K562 (cell line): ENCODE measurements at regions not wholly inside any gene's neighbourhood (a gene's known extent, or its start where the extent isn't known, plus 50 kb on each side); places are given as distances from the start of the nearest gene placed in this dataset.

ENCODE experiments used
- ATAC-seq: fragments of 200-7000 bp; cut with Tn5 transposase; 3 replicates; pipeline ENCODE4 v1.9.1; 2020; ENCODE audit warnings: moderate library complexity
- BruUV-seq: library from RNA; stranded (reverse); fragments of 400-500 nt; replicated peaks from 2 replicates; lab custom pipeline; 2021; lab: Mats Ljungman, UMichigan
- CTCF ChIA-PET: fragments of 300-600 bp; formaldehyde crosslinking; extraction: SDS; loops from one replicate; lab custom pipeline; 2021; ENCODE audit warnings: low intra/inter-chr PET ratio; lab: Yijun Ruan, JAX
- POLR2A ChIA-PET: fragments of 300-600, 350-650 bp; sonication (Branson Sonifier 250); formaldehyde crosslinking; extraction: SDS; loops from one replicate; lab custom pipeline; 2021; ENCODE audit warnings: antibody characterized with exemption, inconsistent platforms; lab: Yijun Ruan, JAX
- DNase-seq, 4 experiments: peaks; one replicate each; pipeline versions ENCODE4 v3.0.0 to v3.0.0-alpha.2; 2011 to 2018; ENCODE audit warnings: low spot score in 3 of 4, mixed read lengths in 3 of 4; ENCODE audit errors: extremely low read depth in 1 of 4
- FAIRE-seq: peaks from 2 replicates; lab custom pipeline; 2011; peaks lifted over from hg19 to GRCh38; lab: Jason Lieb, UNC
- H2AFZ ChIP-seq: 2 replicates; pipeline ENCODE4 v1.6.0; 2011; ENCODE audit warnings: low read depth, low read length, control low read depth, inconsistent platforms
- H3K27ac ChIP-seq: fragments of 200-600 bp; 3 replicates; pipeline ENCODE4 v1.8.0; 2011; ENCODE audit warnings: low read depth, mild to moderate bottlenecking, control low read depth, inconsistent platforms, low read length, moderate library complexity, mixed read lengths; ENCODE audit errors: extremely low read depth
- H3K27me3 ChIP-seq, 2 experiments: fragments of 300-600 bp in 1 of 2; 2 replicates in 1 of 2; 3 replicates in 1 of 2; pipeline versions ENCODE4 v1.6.0 to v1.8.0; 2011; ENCODE audit warnings: inconsistent platforms in 2 of 2, low read length in 2 of 2, mild to moderate bottlenecking in 1 of 2, mixed read lengths in 1 of 2, moderate library complexity in 1 of 2; ENCODE audit not compliant: control insufficient read depth in 2 of 2, insufficient read depth in 2 of 2
- H3K36me3 ChIP-seq: fragments of 300-600 bp; 3 replicates; pipeline ENCODE4 v1.8.0; 2011; ENCODE audit warnings: mild to moderate bottlenecking, low read length, inconsistent platforms; ENCODE audit not compliant: control insufficient read depth, insufficient read depth
- H3K4me1 ChIP-seq, 2 experiments: fragments of 200-600 bp in 1 of 2; replicated peaks in 1 of 2; 2 replicates in 1 of 2; 3 replicates in 1 of 2; pipeline versions ENCODE4 v1.5.1 to v1.8.0; 2011; ENCODE audit warnings: inconsistent platforms in 2 of 2, low read length in 2 of 2, mild to moderate bottlenecking in 1 of 2, mixed read lengths in 1 of 2, moderate library complexity in 1 of 2; ENCODE audit not compliant: control insufficient read depth in 2 of 2, insufficient read depth in 2 of 2
- H3K4me2 ChIP-seq: 2 replicates; pipeline ENCODE4 v1.6.1; 2011; ENCODE audit warnings: low read length, control low read depth, inconsistent platforms, mixed read lengths; ENCODE audit not compliant: insufficient read depth
- H3K4me3 ChIP-seq: fragments of 200-600 bp; sonication (generic), shearing (Covaris generic); 2 replicates; pipeline ENCODE4 v1.5.1; 2016; ENCODE audit warnings: control low read depth, inconsistent platforms
- H3K79me2 ChIP-seq: fragments of 200-600 bp; 3 replicates; pipeline ENCODE4 v1.8.0; 2011; ENCODE audit warnings: low read length, inconsistent platforms; ENCODE audit not compliant: control insufficient read depth, insufficient read depth
- H3K9ac ChIP-seq, 2 experiments: 2 replicates each; pipeline versions ENCODE4 v1.6.0 to v1.6.1; 2011; ENCODE audit warnings: low read depth in 2 of 2, low read length in 2 of 2, control low read depth in 1 of 2, inconsistent platforms in 1 of 2, mild to moderate bottlenecking in 1 of 2, mixed read lengths in 1 of 2; ENCODE audit not compliant: insufficient read depth in 1 of 2
- H3K9me1 ChIP-seq: one replicate; pipeline ENCODE4 v1.6.0; 2011; ENCODE audit warnings: inconsistent platforms, mild to moderate bottlenecking, low read length, moderate library complexity; ENCODE audit not compliant: control insufficient read depth, insufficient read depth
- H3K9me3 ChIP-seq: replicated peaks from 2 replicates; pipeline ENCODE4 v1.5.1; 2011; ENCODE audit warnings: low read depth, low read length, inconsistent platforms; ENCODE audit not compliant: control insufficient read depth, insufficient read depth
- H4K20me1 ChIP-seq: replicated peaks from 2 replicates; pipeline ENCODE4 v1.6.1; 2011; ENCODE audit warnings: low read length, inconsistent platforms, mixed read lengths; ENCODE audit not compliant: control insufficient read depth, insufficient read depth
- CSDE1 ChIP-seq, 2 experiments: fragments of 450-650 bp; IDR thresholded peaks; 2 replicates each; pipeline ENCODE4 v1.6.1; 2016; ENCODE audit warnings: mild to moderate bottlenecking in 1 of 2
- E2F1 ChIP-seq: sonication (generic); formaldehyde crosslinking; IDR thresholded peaks from 2 replicates; pipeline ENCODE4 v1.8.1; 2023; ENCODE audit warnings: mild to moderate bottlenecking, missing genetic modification reagents, moderate library complexity
- MAX ChIP-seq: sonication (generic); formaldehyde crosslinking; IDR thresholded peaks from 2 replicates; pipeline ENCODE4 v1.9.0; 2022; ENCODE audit warnings: mild to moderate bottlenecking, missing genetic modification reagents
- MXD1 ChIP-seq: fragments of 250-450 bp; sonication (Bioruptor Pico); IDR thresholded peaks from 2 replicates; pipeline ENCODE4 v1.8.0; 2021; ENCODE audit warnings: borderline replicate concordance, mild to moderate bottlenecking, moderate library complexity; ENCODE audit not compliant: poor library complexity, severe bottlenecking
- TEAD4 ChIP-seq, 2 experiments: sonication (generic) in 1 of 2; formaldehyde crosslinking in 1 of 2; IDR thresholded peaks; 2 replicates each; pipeline versions ENCODE4 v1.6.1 to v1.8.0; 2012 to 2022; ENCODE audit warnings: borderline replicate concordance in 1 of 2, inconsistent platforms in 1 of 2, low read length in 1 of 2, mild to moderate bottlenecking in 1 of 2, missing genetic modification reagents in 1 of 2
- TFAP4 ChIP-seq: sonication (generic); formaldehyde crosslinking; IDR thresholded peaks from 2 replicates; pipeline ENCODE4 v1.8.0; 2022; ENCODE audit warnings: missing genetic modification reagents, mild to moderate bottlenecking, moderate library complexity, borderline replicate concordance
- UBTF ChIP-seq, 2 experiments: IDR thresholded peaks; 2 replicates each; pipeline ENCODE4 v1.6.1; 2012; ENCODE audit warnings: improper control_type of control experiment in 2 of 2, low read depth in 2 of 2, low read length in 2 of 2, borderline replicate concordance in 1 of 2
- ZNF140 ChIP-seq: fragments of 250-450 bp; sonication (Bioruptor Pico); IDR thresholded peaks from 2 replicates; pipeline ENCODE4 v1.8.0; 2021; ENCODE audit warnings: moderate library complexity, mild to moderate bottlenecking, inconsistent platforms
- WGBS: fragments of 100-300 bp; shearing (Covaris generic); methylation state at CpG from one replicate; pipeline ENCODE4 v1.1.6; 2016; ENCODE audit warnings: low coverage, mixed read lengths; ENCODE audit not compliant: insufficient coverage; ENCODE audit errors: missing lambda C conversion rate; 5-methylcytosine and 5-hydroxymethylcytosine counted together
- in situ Hi-C: fragments of 300-500 bp; cut with MboI; formaldehyde crosslinking; loops from 4 replicates; pipeline ENCODE4 v1.15.0; 2018; ENCODE audit warnings: inconsistent platforms, mixed read lengths
- intact Hi-C: fragments of 100-400 bp; cut with micrococcal nuclease; formaldehyde crosslinking; loops from 2 replicates; pipeline ENCODE4 v1.14.2; 2022

- TF ChIP-seq MAX (CRISPR knock-in tag) = no peak
- TF ChIP-seq TFAP4 (CRISPR knock-in tag) = peak; percentile 34; the same call in 1 of the 2 replicates
- no peak for TF ChIP-seq E2F1 (CRISPR knock-in tag)
- no peak for TF ChIP-seq CSDE1 (IDR thresholded peaks at IDR 0.05)
- TF ChIP-seq TEAD4 (IDR thresholded peaks at IDR 0.05; ENCODE audit: low read length) = no peak
- TF ChIP-seq TEAD4 (CRISPR knock-in tag; IDR thresholded peaks at IDR 0.05; ENCODE audit: borderline replicate concordance) = no peak
These were observed 267.9 kb upstream of the GHITM start (continued) for GRCh38 chr10:83871187-83872081.

GRCh38 chr10:83880252-83880791 is 259.0 kb upstream of the GHITM start:
- Histone ChIP-seq H3K9ac (no peak overlapping the region), H3K27ac (no peak overlapping the region), H3K4me3 (no peak overlapping the region), H3K79me2 (no peaks in the 10 kb centered on the region), H3K9me1 (no peaks in the 10 kb centered on the region), H3K4me1 (no peaks in the 10 kb centered on the region), H3K36me3 (no peaks in the 10 kb centered on the region), H3K9me3 (no peaks in the 10 kb centered on the region), H2AFZ (no peak overlapping the region), H3K4me2 (no peak overlapping the region), H3K27me3 (no peaks in the 10 kb centered on the region), H4K20me1 (no peaks in the 10 kb centered on the region)
- intact Hi-C loops (no loop called here), in situ Hi-C loops (no loop called here)
- FAIRE-seq (no peak), DNase-seq (no peak), ATAC-seq (no peak)
- POLR2A ChIA-PET = no interaction called here
- CTCF ChIA-PET = no interaction called here
- under 1% methylated on average over 8 of the region's 8 CpGs for WGBS
- no TSS peak for BruUV-seq
- TF ChIP-seq ZNF140 (no peak), UBTF (IDR thresholded peaks at IDR 0.05; ENCODE audit: borderline replicate concordance in 1 of 2, low read depth in 2 of 2, low read length in 2 of 2) (no peak), MXD1 (no peak)
